ENCODE measurements at regions not wholly inside any gene's neighbourhood (a gene's known extent, or its start where the extent isn't known, plus 50 kb on each side); places are given as distances from the start of the nearest gene placed in this dataset.

- no peak for TF ChIP-seq CTCF (conservative IDR thresholded peaks at IDR 0.05)
- no peak for TF ChIP-seq EZH2 (IDR thresholded peaks at IDR 0.05; ENCODE audit: low read depth)
Measured at GRCh38 chr2:58866527-58866926, 625.4 kb upstream of the FANCL start.

Measured in PC-9 (cell line).